ENCODE measurements at regions not wholly inside any gene's neighbourhood (a gene's known extent, or its start where the extent isn't known, plus 50 kb on each side); places are given as distances from the start of the nearest gene placed in this dataset.

DNA sequence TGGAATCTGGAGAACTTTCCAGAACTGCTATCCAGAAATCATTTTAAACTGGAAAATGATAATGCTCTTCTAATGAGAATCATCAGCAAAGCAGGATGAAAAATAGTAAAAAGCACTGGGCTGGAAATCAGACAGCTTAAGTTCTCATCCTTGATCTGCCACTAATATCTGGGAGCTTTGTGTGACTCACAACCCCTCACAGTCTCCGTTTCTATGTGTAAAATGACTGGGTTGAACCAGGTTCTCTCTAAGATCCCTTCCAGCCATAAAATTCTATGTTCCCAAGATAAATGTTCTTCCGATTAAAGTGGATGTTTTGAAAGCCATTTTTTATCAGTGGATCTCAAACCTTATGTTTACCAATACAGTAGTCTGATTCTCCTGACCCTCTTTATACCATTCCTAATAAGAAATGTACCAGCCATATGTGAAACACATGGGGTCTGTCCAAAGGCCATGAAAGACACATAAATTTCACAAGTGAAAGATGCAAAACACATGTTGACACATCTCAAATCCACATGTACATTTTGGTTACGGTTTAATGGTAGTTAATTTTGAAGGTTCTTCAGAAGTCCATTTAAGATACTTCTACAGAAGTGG, 188.8 kb downstream of the EN1 start:
- no peak for DNase-seq

DNA sequence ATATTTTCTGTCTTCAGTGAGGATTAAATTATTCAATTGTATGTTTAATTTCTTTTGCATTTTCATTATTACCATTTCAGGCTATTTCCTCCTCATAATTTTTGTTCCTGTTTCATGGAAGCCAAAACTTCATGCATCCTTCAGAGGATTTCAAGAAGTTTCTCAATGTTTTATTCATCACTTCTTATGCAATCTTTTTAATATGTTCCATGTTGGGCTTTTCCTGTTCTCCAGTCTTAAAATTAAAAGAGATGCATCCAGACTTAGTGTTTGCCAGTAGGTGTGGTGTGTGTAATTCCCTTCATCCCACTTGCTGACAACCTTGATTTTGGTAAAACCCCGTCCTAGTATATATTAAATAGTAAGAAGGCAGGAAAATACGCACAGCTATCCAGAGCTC, 190.0 kb downstream of the EN1 start:
- no peak for DNase-seq

DNA sequence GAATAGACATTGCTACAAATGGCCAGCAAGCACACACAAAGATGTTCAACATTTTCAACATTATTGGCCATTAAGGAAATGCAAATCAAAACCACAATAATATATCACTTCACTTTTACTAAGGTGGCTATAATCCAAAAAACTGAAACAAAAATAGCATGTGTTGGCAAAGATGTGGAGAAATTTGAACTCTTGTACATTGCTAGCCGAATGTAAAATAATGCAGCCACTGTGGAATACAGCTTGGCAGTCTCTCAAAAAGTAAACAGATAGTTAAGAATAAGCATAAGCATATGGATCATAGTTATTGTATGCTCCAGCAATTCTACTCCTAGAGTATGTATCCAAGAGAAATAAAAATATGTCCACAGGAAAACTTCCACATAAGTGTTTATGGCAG, 192.5 kb downstream of the EN1 start:
- no peak for DNase-seq

DNA sequence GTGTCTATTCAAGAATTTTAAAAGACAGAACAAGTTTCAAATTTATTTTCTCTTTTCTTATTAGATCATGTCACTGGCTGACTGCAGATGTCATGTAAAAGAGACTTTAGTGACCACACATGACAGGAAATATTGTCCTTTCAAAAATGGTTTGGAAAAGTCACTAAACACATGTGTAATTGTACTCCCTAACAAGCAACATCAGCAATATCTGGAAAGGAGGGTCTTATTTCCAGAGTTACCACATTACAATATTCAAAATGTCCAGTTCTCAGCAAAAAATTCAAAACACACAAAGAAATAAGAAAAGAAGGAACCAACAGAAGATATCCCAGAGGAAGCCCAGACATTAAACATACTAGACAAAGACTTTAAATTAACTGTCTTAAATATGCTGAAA, 197.1 kb downstream of the EN1 start:
- DNase-seq = no peak

DNA sequence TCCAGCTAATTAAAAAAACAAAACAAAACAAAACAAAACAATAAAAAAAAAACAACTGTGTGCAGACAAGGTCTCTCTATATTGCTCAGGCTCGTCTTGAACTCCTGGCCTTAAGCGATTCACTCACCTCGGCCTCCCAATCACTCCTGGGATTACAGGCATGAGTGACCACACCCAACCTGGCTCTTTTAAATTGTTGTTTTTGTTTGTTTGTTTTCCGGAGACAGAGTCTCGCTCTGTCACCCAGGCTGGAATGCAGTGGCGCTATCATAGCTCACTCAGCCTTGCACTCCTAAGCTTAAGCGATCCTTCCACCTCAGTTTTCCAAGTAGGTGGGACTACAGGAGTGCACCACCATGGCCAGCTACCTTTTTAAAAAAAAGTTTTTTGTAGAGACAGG, 201.6 kb downstream of the EN1 start:
- DNase-seq = no peak

DNA sequence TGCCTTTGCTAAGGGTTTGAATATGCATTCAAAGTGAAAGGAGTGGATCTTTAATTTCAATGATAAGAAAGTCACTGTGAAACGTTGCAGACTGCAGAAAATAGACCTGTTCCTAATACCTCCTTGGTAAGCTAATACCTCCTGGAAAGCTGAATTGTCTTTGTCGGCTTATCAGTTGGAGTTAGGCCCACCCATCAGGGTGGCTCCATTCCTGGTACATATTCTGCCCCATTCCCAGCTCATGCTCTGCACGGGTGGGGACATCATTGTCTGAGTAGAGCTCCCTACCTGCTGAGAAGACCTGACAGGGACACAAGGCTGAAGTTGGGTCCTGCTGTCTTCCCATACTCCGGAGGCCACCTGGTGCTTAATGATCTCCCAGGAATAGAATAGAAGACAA, 203.3 kb downstream of the EN1 start:
- DNase-seq = no peak

DNA sequence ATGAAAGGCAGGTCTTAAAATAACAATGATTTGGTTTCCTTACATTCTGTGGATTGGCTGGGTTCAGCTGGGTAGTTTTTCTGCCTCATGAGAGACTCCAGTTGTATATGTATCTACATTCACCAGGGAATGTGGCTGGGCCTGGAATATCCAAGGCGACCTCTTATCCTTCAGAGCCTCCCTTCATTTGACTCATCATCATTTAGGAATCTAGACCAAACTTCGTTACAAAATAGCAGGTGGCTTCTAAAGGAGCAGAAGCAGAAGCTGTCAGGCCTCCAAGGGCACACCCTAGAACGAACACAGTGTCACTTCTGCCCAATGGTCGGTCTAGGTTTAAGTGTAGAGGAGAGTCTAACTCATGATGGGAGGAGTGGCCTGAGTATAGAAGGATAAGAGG, 204.2 kb downstream of the EN1 start:
- DNase-seq = no peak

DNA sequence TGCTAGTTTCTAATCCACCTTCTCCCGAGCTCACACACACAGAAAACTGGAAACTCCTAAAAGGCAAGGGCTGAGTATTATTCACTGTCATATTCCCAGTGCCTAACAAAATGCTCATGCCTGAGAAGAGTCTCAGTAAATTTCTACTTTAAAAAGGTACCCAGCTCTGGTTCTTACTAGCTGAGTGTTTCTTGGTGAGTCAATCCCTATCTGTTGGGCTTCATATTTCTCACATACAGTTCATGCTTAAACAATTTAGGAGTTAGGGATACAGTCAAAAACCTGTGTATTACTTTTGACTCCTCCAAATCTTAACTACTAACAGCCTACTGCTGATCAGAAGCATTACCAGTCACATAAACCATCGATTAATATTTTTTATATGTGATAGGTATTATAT, 204.9 kb downstream of the EN1 start:
- DNase-seq = no peak

DNA sequence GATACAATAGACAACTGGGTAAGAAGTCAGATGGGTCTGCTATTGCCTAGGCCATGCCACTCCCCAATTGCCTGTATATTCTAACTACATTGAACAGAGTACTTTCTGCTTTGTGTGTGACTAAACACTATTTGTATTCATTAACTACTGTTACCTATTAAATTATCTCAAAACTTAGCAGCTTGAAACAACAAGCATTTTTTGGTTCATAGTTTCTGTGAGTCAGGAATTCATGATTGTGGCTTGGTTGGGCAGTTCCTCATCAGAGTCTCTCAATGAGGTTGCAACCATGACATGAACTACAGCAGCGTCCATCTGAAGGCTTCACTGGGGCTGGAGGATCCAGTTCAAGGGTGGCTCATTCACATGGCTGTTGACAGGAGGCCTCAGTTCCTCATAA, 205.7 kb downstream of the EN1 start:
- DNase-seq = no peak

DNA sequence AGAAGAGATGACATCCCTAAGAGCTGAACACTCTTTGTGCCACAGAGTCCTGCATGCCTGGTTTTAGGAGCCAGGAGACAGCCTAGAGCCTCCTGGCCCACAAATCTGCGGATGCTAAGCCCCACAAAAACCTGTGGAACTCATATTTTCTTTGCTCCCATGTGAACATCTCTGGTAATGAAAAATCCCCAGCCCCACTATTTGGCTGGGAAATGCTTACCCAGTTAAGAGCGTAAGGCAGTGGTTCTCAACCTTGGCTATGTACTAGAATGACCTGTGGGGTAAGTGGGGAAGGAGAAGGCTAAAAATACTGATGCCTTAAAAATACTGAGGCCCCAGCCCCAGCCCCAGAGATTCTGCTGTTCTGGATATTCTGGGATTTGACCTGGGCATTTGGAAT, 208.1 kb downstream of the EN1 start:
- DNase-seq = no peak

DNA sequence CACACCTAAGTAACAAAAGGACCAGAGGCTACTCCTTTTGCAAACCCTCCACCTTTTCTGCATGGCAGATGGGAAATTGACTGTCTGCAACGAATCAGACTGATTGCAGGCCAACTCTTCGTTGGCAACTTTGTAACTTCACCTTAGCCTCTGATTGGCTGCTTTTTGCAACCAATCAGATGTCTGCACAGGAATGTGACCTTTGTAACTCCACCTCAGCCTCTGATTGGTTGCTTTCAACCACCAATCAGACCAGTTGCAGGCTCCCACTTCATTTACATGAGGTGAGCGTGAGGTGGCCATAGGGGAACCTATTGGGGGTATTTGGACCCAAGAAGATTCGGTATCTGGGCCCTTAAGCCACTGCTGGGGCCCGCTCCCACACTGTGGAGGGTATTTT, 209.0 kb downstream of the EN1 start:
- DNase-seq = no peak

DNA sequence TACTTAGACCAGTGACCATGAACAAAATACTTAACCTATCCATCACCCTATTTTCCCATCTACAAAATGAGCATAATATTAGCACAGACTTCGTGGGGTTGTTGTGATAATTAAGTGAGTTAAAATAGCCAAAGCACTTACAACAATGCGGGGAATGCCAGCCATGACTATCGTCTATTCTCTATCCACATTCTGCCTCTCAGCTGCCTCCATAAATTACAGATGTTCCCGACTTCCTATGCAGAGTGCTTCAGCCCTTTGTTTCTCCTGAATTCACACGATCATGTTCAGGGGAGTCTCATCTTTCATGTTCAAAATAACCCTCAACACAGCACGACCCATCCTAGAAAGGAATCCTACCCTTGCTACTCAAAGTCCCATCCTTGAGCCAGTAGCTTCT, 211.6 kb downstream of the EN1 start:
- no peak for DNase-seq

DNA sequence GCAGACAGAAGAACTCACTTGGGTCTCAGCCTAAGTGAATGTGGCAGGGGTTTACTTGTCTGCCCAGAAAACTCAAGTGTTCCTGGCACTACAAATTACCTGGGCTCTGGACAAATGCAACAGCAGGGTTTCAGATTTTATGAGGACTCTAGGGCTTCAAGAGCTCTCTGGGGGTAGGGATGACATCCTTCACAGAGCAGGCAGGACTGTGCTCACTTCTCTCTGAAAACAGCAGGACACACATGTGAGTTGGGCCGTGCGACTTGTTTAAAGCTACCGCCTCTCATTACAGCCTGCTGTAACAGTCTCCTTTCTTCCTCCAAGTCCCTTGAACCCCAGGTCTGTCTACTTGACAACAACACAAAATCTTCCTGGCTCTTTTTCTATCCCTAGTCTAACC, 212.6 kb downstream of the EN1 start:
- no peak for DNase-seq

DNA sequence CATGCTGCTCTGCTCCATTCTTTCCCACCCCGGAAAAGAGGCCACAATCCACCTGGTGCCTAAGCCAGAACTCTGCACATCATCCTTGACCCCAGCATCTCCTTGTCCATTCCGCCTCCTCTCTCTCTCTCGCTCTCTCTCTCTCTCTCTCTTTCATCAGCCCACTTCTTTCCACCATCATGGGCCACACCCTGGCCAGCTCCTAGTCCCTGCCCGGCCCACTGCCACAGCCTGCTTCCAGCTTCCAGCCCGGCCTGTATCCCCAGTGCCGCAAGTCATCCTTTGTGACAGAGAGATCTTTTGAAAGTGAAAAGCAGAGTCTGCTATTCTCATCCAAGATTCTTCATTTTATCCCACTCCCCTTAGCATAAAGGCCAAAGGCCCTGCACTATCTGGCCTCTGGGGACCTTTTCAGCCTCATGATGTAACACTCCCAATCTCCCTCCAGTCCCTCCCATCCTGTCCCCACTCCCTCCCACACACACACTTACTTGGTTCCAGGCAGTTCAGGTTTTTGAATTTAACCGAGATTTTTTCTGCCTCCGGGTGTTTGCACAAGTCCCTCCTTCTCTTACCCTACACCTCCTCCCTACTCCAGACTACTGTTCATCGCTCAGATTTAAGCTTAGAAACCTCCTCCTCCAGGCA, 214.0 kb downstream of the EN1 start:
- no peak for DNase-seq

DNA sequence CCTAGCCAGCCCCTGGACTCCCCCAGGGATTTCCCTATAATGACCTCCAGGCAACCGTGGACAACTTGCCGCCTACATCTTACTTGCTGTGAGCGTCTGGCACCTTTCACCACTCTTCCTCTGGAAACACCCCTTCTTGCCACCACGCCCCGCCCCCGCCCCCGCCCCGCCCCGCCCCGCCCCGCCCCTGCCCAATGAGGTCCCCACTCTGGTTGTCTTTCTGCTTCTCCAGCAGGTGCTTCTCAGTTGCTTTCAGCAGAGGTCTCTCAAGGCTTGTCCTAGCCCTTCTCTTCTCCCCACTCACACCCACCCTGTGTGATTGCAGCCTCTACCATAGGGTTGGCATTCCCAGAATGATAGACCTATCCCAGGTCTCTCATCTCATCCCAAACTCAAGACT, 214.5 kb downstream of the EN1 start:
- no peak for DNase-seq

DNA sequence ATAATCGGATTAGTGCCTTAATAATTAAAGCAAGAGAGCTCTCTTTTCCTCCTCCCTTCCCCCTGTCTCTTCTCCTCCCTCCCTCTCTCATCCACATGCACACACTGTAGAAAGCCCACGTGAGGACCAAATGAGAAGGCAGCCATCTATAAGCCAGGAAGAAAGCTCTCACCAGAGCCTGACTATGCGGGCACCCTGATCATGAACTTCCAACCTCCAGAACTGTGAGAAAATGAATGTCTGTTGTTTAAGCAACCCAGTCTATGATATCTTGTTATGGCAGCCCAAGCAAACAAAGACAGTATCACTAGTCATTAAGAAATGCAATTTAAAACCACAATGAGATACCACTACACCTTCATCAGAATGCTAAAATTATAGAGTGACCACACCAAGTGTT, 220.3 kb downstream of the EN1 start:
- no peak for DNase-seq

DNA sequence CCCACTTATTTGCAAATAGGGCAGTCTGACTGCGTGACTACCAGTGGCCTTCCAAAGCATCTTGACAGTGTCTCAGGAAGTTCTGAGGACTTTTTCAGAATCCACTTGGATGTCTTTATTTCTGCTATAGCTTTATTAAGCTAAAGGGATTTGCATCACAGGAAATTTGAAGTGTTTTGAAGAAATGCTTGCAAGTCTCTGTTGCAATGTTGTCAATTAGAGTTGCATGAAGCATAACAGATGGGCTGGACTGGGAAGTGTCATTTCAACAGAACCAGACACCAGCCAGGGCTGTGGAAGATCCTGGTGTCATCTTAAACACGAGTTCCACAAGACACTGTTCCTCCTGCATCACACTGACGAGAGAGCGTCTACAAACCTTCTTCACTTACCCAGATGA, 224.5 kb downstream of the EN1 start:
- no peak for DNase-seq

DNA sequence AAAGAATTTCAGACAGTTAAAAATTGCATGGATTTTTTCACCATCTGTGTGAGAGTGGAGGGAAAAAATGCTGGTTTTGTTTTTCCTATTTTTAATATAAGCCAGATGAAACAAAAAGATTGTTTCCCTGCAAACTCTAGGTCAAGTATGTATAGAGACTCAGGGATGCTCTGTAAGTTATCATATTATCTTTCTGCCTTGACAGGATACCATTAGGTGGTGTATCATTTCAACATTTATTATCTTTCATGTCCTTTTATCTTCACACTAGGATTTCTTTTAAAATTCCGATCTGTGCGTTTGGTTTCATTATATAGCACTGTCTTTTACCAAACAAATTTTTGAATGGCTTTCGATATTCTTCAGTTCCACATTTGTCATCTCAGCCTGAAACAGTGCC, 225.3 kb downstream of the EN1 start:
- no peak for DNase-seq

DNA sequence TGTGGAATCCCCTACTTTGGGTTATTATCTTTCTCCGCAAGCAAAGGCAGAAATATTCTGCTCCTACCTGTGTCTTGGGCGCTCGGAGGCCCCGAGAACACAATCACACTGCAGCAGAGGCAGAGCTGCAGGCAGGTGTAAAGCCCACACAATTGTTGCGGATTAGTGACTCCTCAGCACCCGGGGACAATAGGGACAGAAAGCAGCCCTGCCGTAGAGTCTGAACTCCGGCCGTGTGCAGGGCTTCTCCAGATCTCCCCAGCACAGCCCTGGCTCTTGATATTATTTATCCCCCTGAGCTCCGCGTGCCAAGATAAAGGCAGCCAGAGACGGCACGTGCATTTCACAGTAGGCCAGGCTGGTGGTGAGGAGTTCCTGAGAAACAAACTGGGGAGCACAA, 229.2 kb downstream of the EN1 start:
- no peak for DNase-seq

DNA sequence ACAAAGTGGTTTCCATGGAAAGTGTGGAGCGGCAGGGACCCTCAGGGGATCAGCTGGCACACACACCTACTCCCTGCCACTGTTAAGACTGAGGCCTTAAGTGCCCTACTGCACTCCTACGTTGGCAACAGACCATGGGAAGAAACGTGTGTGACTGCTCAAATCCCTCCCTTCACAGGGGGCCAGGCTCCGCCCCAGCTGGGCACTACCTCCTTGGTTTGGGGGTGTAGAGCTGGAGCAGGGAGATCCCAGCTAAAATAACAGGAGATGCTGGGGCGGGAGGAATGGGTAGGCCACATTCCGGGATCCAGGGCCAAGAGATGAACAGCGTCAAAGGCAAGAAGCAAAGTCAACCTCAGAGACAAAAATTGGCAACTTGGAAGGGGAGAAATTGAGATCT, 231.0 kb downstream of the EN1 start:
- no peak for DNase-seq

DNA sequence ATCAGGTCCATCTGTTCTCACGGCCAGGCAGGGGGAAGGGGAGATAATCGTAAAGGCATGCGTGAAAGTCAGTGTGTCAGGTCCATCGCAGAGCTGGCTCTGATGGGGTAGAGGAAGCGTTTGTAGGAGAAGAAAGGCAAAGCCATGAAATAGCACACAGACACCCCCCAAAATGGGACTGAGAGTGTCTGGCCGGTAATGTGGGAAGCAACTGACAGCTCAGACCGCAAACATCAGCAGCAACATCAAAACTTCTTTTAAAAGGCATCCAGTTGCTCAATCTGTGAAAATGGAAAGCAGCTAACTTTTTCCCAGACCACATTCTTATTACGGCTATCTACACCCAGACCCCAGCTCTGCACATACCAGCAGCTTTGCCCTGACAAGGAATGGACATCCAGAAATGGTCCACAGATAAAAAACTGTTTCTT, 232.6 kb downstream of the EN1 start:
- DNase-seq = no peak

DNA sequence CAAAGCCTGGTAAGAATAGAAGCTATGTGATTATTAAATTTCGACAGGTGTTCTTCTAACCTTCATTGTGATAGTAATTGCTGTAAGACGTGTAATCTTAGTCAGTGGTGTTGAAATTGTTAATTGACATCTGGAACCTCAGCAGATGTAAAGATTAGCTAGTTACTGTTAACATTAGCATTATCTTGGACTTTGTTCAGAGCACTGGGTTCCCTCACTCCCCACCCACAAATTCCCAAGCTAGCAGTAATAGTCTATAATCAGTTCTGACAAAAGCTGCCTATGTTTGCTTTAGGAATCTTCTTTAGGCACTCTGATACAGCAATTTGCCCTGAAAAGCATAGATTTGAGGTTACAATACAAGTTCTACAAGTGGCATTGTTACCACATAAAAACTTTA, 233.7 kb downstream of the EN1 start:
- no peak for DNase-seq

DNA sequence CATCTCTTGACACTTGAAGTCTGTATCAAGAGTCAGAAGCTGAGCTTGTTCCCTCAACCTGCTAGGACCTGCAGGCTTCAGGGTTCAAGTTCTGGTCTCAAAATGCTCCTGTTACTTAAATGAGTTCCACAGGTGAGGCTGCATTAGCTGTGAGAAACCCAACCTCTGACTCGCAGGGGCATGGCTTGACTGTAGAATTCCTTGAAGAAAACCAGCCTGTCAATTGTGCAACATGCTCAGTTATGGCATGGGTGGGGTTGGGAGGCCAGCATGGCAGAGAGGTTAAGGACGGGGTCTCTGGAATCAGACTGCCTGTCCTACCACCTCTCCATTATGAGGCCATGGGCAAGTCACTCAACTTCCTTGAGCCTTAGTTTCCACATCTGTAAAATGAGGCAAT, 235.8 kb downstream of the EN1 start:
- no peak for DNase-seq

DNA sequence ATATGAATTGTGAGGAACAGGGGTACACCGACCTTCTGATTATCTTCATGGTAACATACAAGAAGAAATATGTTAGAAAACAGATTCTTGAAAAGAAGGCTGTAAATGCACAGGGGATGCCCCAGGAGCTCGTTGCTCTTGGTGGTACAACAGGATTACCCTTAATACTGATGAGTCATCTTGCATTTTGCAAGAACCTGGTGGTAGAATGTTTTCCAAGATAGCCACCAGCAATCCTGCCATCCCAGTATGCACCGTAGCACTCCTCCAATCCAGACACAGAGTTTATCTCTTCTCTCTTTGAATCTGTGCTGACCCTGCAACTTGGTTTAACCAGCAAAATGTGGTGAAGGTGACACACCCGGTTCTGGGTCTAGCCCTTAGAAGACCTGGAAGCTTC, 238.3 kb downstream of the EN1 start:
- no peak for DNase-seq

DNA sequence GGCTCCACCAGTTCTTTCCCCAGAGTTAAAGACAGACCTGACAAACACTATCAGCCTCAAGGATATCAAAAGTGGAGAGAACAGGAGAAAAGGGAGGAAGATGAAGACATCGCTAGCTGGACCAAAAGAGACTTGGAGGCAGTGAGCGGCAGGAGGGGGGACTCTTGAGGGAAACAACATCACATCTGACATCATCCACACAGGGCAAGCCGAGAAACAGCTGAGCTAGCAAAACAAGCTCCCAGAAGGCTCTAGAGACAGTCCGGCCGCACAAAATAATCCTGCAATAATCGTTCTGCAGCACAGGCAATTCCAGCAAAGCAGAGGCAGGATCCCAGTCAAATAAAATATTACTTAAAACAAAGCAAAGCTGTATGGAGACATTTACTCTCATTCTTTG, 239.8 kb downstream of the EN1 start:
- no peak for DNase-seq

DNA sequence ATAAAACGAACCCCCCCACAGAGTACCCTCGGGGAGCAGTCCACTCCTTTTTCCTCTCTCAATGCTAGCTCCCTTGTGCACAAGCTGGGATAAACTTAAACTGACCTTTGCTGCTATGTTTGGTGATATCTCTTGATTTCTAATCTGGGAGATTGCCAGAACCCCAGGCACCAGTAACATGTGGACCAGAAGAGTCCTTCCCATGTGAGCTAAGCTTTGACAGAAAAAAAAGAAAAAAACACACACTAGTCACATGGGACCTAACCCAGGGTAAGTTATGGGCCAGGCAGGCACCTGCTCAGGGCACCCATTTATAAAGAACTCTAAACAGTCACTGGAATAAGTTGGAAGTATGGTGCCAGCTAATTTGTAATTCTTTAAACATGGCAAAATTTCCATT, 242.6 kb downstream of the EN1 start:
- no peak for DNase-seq

All from activated CD4-positive, alpha-beta T cell treated with anti-CD3 and anti-CD28 coated beads, Interleukin-2, amount 50 U/mL, for 16 hours (primary cell).